ENCODE measurements at regions not wholly inside any gene's neighbourhood (a gene's known extent, or its start where the extent isn't known, plus 50 kb on each side); places are given as distances from the start of the nearest gene placed in this dataset.

DNA sequence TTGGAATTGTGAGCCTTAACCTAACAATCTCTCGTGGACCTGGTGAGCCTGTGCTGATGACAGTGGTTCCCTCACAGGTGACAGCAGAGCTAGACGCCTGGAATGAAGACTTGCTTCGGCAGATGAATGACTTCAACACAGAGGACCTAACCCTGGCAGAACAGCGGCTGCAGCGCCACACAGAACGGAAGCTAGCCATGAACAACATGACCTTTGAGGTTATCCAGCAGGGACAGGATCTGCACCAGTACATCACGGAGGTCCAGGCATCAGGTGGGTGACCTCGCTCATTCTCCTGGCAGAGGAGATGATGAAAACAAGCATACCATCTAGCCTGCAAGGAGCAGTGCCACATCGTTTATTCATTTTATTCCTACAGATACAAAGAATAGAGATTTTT is 316.9 kb upstream of the UMPS start:
- Histone ChIP-seq H3K79me2 (ENCODE audit: insufficient read depth, low read depth) (no peaks in the 10 kb centered on the region), H3K9ac (no peak overlapping the region), H3K4me3 (IDR thresholded peaks at IDR 0.05; ENCODE audit: insufficient read depth, low read depth, low read length) (no peak overlapping the region), H3K27me3 (ENCODE audit: insufficient read depth, low read depth) (no peaks in the 10 kb centered on the region), H3K27ac (no peak overlapping the region), H3K36me3 (ENCODE audit: insufficient read depth) (no peaks in the 10 kb centered on the region), H3K4me1 (ENCODE audit: low read depth, poor library complexity, severe bottlenecking) (no peaks in the 10 kb centered on the region), H2AFZ (ENCODE audit: low read depth) (no peak overlapping the region), H3K4me2 (no peak overlapping the region), H4K20me1 (ENCODE audit: insufficient read depth) (no peaks in the 10 kb centered on the region)
- TF ChIP-seq, protein P1, sequence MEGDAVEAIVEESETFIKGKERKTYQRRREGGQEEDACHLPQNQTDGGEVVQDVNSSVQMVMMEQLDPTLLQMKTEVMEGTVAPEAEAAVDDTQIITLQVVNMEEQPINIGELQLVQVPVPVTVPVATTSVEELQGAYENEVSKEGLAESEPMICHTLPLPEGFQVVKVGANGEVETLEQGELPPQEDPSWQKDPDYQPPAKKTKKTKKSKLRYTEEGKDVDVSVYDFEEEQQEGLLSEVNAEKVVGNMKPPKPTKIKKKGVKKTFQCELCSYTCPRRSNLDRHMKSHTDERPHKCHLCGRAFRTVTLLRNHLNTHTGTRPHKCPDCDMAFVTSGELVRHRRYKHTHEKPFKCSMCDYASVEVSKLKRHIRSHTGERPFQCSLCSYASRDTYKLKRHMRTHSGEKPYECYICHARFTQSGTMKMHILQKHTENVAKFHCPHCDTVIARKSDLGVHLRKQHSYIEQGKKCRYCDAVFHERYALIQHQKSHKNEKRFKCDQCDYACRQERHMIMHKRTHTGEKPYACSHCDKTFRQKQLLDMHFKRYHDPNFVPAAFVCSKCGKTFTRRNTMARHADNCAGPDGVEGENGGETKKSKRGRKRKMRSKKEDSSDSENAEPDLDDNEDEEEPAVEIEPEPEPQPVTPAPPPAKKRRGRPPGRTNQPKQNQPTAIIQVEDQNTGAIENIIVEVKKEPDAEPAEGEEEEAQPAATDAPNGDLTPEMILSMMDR (conservative IDR thresholded peaks at IDR 0.05; ENCODE audit: low read depth, low read length), result no peak

DNA sequence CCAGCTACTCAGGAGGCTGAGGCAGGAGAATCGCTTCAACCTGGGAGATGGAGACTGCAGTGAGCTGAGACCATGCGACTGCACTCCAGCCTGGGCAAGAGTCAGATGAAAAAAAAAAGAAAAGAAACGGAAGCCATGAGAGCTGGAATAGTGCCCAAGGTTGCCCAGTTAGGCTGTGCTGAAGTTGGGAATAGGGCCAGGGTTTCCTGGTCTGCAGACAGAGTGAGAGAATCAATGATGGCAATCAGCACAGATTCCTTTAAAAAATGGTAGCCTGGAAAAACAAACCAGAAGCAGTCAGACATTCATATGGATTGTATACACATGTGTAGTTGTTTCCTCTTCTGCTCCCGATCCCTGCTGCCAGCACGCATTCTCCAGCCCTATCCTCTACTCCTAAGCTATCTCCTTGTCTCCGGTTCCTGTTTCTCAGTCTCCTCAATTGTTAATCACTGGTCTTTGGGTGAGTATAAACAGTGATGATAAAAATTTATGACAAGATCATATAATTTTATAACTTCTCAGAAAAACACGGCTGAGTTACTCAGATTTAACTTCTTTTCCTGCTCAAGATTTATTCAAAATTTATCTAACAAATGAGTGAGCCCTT is 316.2 kb upstream of the UMPS start:
- Histone ChIP-seq H4K20me1 (ENCODE audit: insufficient read depth) (no peaks in the 10 kb centered on the region), H3K27me3 (ENCODE audit: insufficient read depth, low read depth) (no peaks in the 10 kb centered on the region), H3K4me3 (IDR thresholded peaks at IDR 0.05; ENCODE audit: insufficient read depth, low read depth, low read length) (no peak overlapping the region), H3K36me3 (ENCODE audit: insufficient read depth) (no peaks in the 10 kb centered on the region), H3K4me1 (ENCODE audit: low read depth, poor library complexity, severe bottlenecking) (no peaks in the 10 kb centered on the region), H3K27ac (no peak overlapping the region), H3K4me2 (no peak overlapping the region), H3K9ac (no peak overlapping the region), H2AFZ (ENCODE audit: low read depth) (no peak overlapping the region), H3K79me2 (ENCODE audit: insufficient read depth, low read depth) (no peaks in the 10 kb centered on the region)
- TF ChIP-seq, protein P1 (conservative IDR thresholded peaks at IDR 0.05; ENCODE audit: low read depth, low read length), result no peak

DNA sequence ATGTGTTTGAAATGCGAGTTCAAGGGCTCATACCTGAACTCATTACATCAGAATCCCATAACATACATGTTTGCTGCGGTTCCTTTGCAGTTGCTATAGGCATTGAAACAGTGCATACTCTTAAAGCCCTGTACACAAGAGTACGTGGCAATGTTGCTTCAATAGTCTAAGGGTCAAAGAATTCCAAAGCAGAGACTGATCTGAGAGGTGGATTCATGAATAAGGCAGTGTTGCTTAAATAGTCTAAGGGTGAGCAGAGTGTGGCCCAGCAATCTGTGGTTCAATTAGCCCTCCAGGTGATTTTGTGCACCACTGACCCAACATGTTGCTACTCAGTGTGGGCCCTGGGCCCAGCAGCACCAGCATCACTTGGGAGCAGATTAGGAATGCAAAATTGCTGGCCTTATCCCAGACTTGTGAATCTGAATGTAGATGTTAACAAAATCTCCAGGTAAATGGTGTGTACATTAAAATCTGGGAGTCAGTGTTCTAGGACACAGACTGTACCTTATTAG is 314.7 kb upstream of the UMPS start:
- no peaks in the 10 kb centered on the region for H3K36me3 ChIP-seq (ENCODE audit: insufficient read depth)
- H4K20me1 ChIP-seq (ENCODE audit: insufficient read depth), result no peaks in the 10 kb centered on the region
- H3K4me1 ChIP-seq (ENCODE audit: low read depth, poor library complexity, severe bottlenecking), result no peaks in the 10 kb centered on the region
- no peak overlapping the region for H3K4me2 ChIP-seq
- no peak overlapping the region for H2AFZ ChIP-seq (ENCODE audit: low read depth)
- H3K79me2 ChIP-seq (ENCODE audit: insufficient read depth, low read depth), result no peaks in the 10 kb centered on the region
- no peak overlapping the region for H3K4me3 ChIP-seq (IDR thresholded peaks at IDR 0.05; ENCODE audit: insufficient read depth, low read depth, low read length)
- H3K9ac ChIP-seq, result no peak overlapping the region
- TF ChIP-seq, protein P1 (conservative IDR thresholded peaks at IDR 0.05; ENCODE audit: low read depth, low read length), result no peak
- no peaks in the 10 kb centered on the region for H3K27me3 ChIP-seq (ENCODE audit: insufficient read depth, low read depth)
- H3K27ac ChIP-seq, result no peak overlapping the region

DNA sequence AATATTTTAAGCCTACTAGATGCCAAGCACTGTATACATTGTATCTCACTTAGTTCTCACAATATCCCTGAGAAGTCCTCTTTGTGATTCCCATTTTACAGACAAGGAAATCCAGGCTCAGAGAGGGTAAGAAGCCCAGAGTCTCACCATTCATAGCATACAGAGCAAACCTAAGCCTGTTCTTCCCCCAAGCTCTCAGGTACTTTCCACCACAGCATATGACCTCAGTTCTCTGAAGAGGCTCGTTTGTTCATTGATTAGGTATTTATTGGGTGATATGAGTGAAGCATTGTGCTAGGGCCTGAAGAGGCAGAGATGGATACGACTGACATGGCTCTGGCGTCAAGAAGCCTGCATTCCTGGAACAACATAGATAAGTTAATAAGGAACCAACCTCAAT is 310.9 kb upstream of the UMPS start:
- no peak overlapping the region for H3K27ac ChIP-seq

More for the DNA sequence above, 310.9 kb upstream of the UMPS start:
- Histone ChIP-seq H3K36me3 (ENCODE audit: insufficient read depth) (no peaks in the 10 kb centered on the region), H3K27me3 (ENCODE audit: insufficient read depth, low read depth) (no peaks in the 10 kb centered on the region), H2AFZ (ENCODE audit: low read depth) (no peak overlapping the region), H3K79me2 (ENCODE audit: insufficient read depth, low read depth) (no peaks in the 10 kb centered on the region), H3K4me1 (ENCODE audit: low read depth, poor library complexity, severe bottlenecking) (no peaks in the 10 kb centered on the region), H4K20me1 (ENCODE audit: insufficient read depth) (no peaks in the 10 kb centered on the region), H3K9ac (no peak overlapping the region), H3K4me2 (no peak overlapping the region), H3K4me3 (IDR thresholded peaks at IDR 0.05; ENCODE audit: insufficient read depth, low read depth, low read length) (no peak overlapping the region)
- TF ChIP-seq, protein P1 (conservative IDR thresholded peaks at IDR 0.05; ENCODE audit: low read depth, low read length), result no peak

Measured in KMS-11 (cell line).